ENCODE measurements at regions not wholly inside any gene's neighbourhood (a gene's known extent, or its start where the extent isn't known, plus 50 kb on each side); places are given as distances from the start of the nearest gene placed in this dataset.
"Not testable (repeated sequence)": the region's sequence is repeated elsewhere in the genome, so short reads cannot be mapped to it uniquely, and the experiment has no call there.

- peak in 1 of 2 donors; percentile 45 for DNase-seq (ENCODE audit: low read depth in 1 of 2, low spot score in 1 of 2)
- Histone ChIP-seq H3K4me1 (ENCODE audit: low read depth) (peaks cover 13% of the 10 kb centered on the region), H3K27ac (no peak overlapping the region), H3K27me3 (no peaks in the 10 kb centered on the region), H3K9me3 (ENCODE audit: low read depth) (no peaks in the 10 kb centered on the region), H3K36me3 (no peaks in the 10 kb centered on the region), H3K4me3 (no peak overlapping the region)
- no peak for TF ChIP-seq CTCF (IDR thresholded peaks at IDR 0.05; ENCODE audit: low read depth, low read length)
These were observed 69.2 kb downstream of the UNCX start for GRCh38 chr7:1301882-1302251.

GRCh38 chr7:1302936-1303335 lies 70.3 kb downstream of the UNCX start:
- H3K4me1 ChIP-seq (ENCODE audit: low read depth) = peaks cover 13% of the 10 kb centered on the region
- no peaks in the 10 kb centered on the region for H3K9me3 ChIP-seq (ENCODE audit: low read depth)
- no peaks in the 10 kb centered on the region for H3K36me3 ChIP-seq
- no peak for DNase-seq (ENCODE audit: low read depth in 1 of 2, low spot score in 1 of 2)
- no peaks in the 10 kb centered on the region for H3K27me3 ChIP-seq
- H3K4me3 ChIP-seq = no peak overlapping the region
- TF ChIP-seq CTCF (IDR thresholded peaks at IDR 0.05; ENCODE audit: low read depth, low read length) = no peak
- no peak overlapping the region for H3K27ac ChIP-seq

DNA sequence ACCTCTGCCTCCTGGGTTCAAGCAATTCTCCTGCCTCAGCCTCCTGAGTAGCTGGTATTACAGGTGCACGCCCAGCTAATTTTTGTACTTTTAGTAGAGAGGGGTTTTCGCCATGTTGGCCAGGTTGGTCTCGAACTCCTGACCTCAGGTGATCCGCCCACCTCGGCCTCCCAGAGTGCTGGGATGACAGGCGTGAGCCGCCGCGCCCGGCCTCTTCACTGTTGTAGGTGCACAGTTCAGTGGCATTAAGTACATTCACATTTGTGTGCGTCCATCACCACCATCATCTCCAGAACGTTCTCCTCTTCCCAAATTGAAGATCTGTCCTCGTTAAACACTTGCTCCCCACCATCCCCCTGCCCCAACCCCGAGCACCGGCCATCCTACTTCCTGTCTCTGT lies 71.3 kb downstream of the UNCX start:
- DNase-seq (ENCODE audit: low read depth in 1 of 2, low spot score in 1 of 2); H3K36me3 ChIP-seq; H3K4me3 ChIP-seq; H3K27ac ChIP-seq; H3K27me3 ChIP-seq; H3K9me3 ChIP-seq (ENCODE audit: low read depth): not testable (repeated sequence)
- peaks cover 13% of the 10 kb centered on the region for H3K4me1 ChIP-seq (ENCODE audit: low read depth)

DNA sequence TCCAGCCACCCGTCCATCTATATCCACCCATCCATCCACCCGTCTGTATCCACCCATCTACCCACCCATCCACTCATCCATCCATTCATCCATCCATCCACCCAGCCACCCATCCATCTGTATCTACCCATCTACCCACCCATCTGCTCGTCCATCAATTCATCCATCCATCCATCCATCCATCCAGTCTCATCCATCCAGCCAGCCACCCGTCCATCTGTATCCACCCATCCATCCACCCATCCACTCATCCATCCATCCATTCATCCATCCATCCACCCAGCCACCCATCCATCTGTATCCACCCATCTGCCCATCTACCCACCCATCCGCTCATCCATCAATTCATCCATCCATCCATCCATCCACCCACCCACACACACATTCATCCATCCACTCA lies 73.2 kb downstream of the UNCX start:
- Histone ChIP-seq H3K4me1 (ENCODE audit: low read depth) (peaks cover 8% of the 10 kb centered on the region), H3K27ac (no peak overlapping the region), H3K9me3 (ENCODE audit: low read depth) (no peaks in the 10 kb centered on the region), H3K27me3 (no peaks in the 10 kb centered on the region), H3K4me3 (no peak overlapping the region), H3K36me3 (no peaks in the 10 kb centered on the region)
- TF ChIP-seq CTCF (IDR thresholded peaks at IDR 0.05; ENCODE audit: low read depth, low read length) = no peak
- no peak for DNase-seq (ENCODE audit: low read depth in 1 of 2, low spot score in 1 of 2)

DNA sequence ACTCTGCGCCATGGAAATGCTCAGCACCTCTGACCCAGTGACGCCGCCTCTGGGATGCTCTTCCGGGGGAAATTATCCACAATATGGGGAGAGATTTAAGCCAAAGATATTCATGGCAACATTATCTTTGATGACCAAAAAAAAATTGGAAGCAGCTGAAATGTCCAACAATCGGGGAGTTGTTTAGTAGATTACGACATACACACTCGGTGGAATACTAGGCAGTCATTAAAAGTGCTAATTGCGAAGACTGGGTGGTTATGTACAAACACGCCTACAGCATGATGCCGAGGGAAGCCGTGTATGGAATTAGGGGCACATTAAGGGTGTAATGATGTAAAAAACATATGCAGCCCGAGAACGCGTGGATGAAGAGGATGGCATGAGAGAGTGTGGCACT lies 75.2 kb downstream of the UNCX start:
- no peak for DNase-seq (ENCODE audit: low read depth in 1 of 2, low spot score in 1 of 2)
- Histone ChIP-seq H3K27me3 (no peaks in the 10 kb centered on the region), H3K36me3 (no peaks in the 10 kb centered on the region), H3K27ac (no peak overlapping the region), H3K9me3 (ENCODE audit: low read depth) (no peaks in the 10 kb centered on the region), H3K4me1 (ENCODE audit: low read depth) (no peaks in the 10 kb centered on the region), H3K4me3 (no peak overlapping the region)
- TF ChIP-seq CTCF (IDR thresholded peaks at IDR 0.05; ENCODE audit: low read depth, low read length) = no peak

GRCh38 chr7:1309290-1309689 lies 76.6 kb downstream of the UNCX start:
- H3K9me3 ChIP-seq (ENCODE audit: low read depth) = no peaks in the 10 kb centered on the region
- no peak for DNase-seq (ENCODE audit: low read depth in 1 of 2, low spot score in 1 of 2)
- no peaks in the 10 kb centered on the region for H3K27me3 ChIP-seq
- H3K36me3 ChIP-seq = no peaks in the 10 kb centered on the region
- H3K4me1 ChIP-seq (ENCODE audit: low read depth) = no peaks in the 10 kb centered on the region
- H3K27ac ChIP-seq = no peak overlapping the region
- no peak overlapping the region for H3K4me3 ChIP-seq
- TF ChIP-seq CTCF (IDR thresholded peaks at IDR 0.05; ENCODE audit: low read depth, low read length) = no peak

Measured in cardiac muscle cell (in vitro differentiated cells and primary cell).